Fibroblast of peridontal ligament (primary cell): ENCODE measurements at regions not wholly inside any gene's neighbourhood (a gene's known extent, or its start where the extent isn't known, plus 50 kb on each side); places are given as distances from the start of the nearest gene placed in this dataset.
"Not testable (repeated sequence)": the region's sequence is repeated elsewhere in the genome, so short reads cannot be mapped to it uniquely, and the experiment has no call there.

ENCODE experiments used
- DNase-seq: peaks from one replicate; pipeline ENCODE4 v3.0.0-alpha.2; 2010; ENCODE audit errors: extremely low read depth

- no peak for DNase-seq
Measured at GRCh38 chr4:162943263-162943662, 223.4 kb downstream of the NAF1 start.

GRCh38 chr4:162938738-162939485 is 227.8 kb downstream of the NAF1 start:
- no peak for DNase-seq

GRCh38 chr4:162935214-162935613 is 231.5 kb downstream of the NAF1 start:
- no peak for DNase-seq

GRCh38 chr4:162931286-162931685 is 235.4 kb downstream of the NAF1 start:
- DNase-seq: no peak

- no peak for DNase-seq
Measured at GRCh38 chr4:162921178-162921785, 245.4 kb downstream of the NAF1 start.

GRCh38 chr4:162920649-162921048 is 246.0 kb downstream of the NAF1 start:
- no peak for DNase-seq

GRCh38 chr4:162912482-162912881 is 254.2 kb downstream of the NAF1 start:
- no peak for DNase-seq

- no peak for DNase-seq
Measured at GRCh38 chr4:162911349-162911748, 255.3 kb downstream of the NAF1 start.

- no peak for DNase-seq
Measured at GRCh38 chr4:162909952-162910351, 256.7 kb downstream of the NAF1 start.

GRCh38 chr4:162894387-162894786 is 272.3 kb downstream of the NAF1 start:
- DNase-seq: no peak

GRCh38 chr4:162891788-162892707 is 274.6 kb downstream of the NAF1 start:
- DNase-seq: no peak

- DNase-seq: no peak
Measured at GRCh38 chr4:162878096-162878495, 288.6 kb downstream of the NAF1 start.

- DNase-seq: no peak
Measured at GRCh38 chr4:162874748-162875147, 291.9 kb downstream of the NAF1 start.

- no peak for DNase-seq
Measured at GRCh38 chr4:162871990-162872389, 294.7 kb downstream of the NAF1 start.

GRCh38 chr4:162869157-162869556 is 297.5 kb downstream of the NAF1 start:
- no peak for DNase-seq

GRCh38 chr4:162866565-162866964 is 300.1 kb downstream of the NAF1 start:
- DNase-seq: no peak

GRCh38 chr4:162865102-162865501 is 301.6 kb downstream of the NAF1 start:
- DNase-seq: no peak

- no peak for DNase-seq
Measured at GRCh38 chr4:162853788-162854187, 312.9 kb downstream of the NAF1 start.

GRCh38 chr4:162852642-162853041 is 314.0 kb downstream of the NAF1 start:
- DNase-seq: no peak

- DNase-seq: not testable (repeated sequence)
Measured at GRCh38 chr4:162851241-162851758, 315.4 kb downstream of the NAF1 start.

GRCh38 chr4:162849937-162850336 is 316.8 kb downstream of the NAF1 start:
- no peak for DNase-seq

GRCh38 chr4:162847945-162848549 is 318.6 kb downstream of the NAF1 start:
- DNase-seq: no peak
